LNCAP (cell line): ENCODE measurements at regions not wholly inside any gene's neighbourhood (a gene's known extent, or its start where the extent isn't known, plus 50 kb on each side); places are given as distances from the start of the nearest gene placed in this dataset.

ENCODE experiments used
- CTCF ChIP-seq: fragments of 450-650 bp; IDR thresholded peaks from 2 replicates; pipeline ENCODE4 v1.5.1; 2017; ENCODE audit warnings: mild to moderate bottlenecking

GRCh38 chr4:123301923-123302322 lies 94.7 kb upstream of the SPRY1 start:
- no peak for TF ChIP-seq CTCF

GRCh38 chr4:123304151-123304964 lies 92.2 kb upstream of the SPRY1 start:
- no peak for TF ChIP-seq CTCF

- TF ChIP-seq CTCF, result no peak
These were observed 90.9 kb upstream of the SPRY1 start for GRCh38 chr4:123305736-123306135.

GRCh38 chr4:123306769-123307168 lies 89.8 kb upstream of the SPRY1 start:
- TF ChIP-seq CTCF, result no peak

GRCh38 chr4:123308667-123309066 lies 87.9 kb upstream of the SPRY1 start:
- no peak for TF ChIP-seq CTCF

- no peak for TF ChIP-seq CTCF
These were observed 84.5 kb upstream of the SPRY1 start for GRCh38 chr4:123312116-123312515.

GRCh38 chr4:123312951-123313592 lies 83.5 kb upstream of the SPRY1 start:
- TF ChIP-seq CTCF, result no peak
